ENCODE measurements at regions not wholly inside any gene's neighbourhood (a gene's known extent, or its start where the extent isn't known, plus 50 kb on each side); places are given as distances from the start of the nearest gene placed in this dataset.

DNA sequence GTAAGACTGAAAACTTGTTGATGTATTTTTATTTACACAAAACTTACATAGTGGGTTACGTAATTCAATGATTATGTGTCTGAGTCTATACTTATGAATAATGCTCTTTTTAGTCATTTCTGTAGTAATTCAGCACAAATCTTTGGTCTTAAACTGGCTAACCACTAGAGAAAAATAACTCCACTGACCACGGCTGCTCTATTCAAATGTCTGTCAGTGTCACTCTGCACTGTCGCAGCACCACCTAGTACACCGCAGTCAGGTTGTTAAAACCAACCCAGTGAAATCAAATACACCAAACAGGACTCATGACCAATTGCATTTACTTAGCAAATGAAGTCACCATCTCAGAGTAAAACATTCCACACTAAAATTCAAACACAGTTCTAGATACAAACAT is 93.5 kb upstream of the CCDC28A start:
- TF ChIP-seq, protein P1, sequence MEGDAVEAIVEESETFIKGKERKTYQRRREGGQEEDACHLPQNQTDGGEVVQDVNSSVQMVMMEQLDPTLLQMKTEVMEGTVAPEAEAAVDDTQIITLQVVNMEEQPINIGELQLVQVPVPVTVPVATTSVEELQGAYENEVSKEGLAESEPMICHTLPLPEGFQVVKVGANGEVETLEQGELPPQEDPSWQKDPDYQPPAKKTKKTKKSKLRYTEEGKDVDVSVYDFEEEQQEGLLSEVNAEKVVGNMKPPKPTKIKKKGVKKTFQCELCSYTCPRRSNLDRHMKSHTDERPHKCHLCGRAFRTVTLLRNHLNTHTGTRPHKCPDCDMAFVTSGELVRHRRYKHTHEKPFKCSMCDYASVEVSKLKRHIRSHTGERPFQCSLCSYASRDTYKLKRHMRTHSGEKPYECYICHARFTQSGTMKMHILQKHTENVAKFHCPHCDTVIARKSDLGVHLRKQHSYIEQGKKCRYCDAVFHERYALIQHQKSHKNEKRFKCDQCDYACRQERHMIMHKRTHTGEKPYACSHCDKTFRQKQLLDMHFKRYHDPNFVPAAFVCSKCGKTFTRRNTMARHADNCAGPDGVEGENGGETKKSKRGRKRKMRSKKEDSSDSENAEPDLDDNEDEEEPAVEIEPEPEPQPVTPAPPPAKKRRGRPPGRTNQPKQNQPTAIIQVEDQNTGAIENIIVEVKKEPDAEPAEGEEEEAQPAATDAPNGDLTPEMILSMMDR (IDR thresholded peaks at IDR 0.05; ENCODE audit: control extremely low read depth in 1 of 3, insufficient read depth in 1 of 3, low read depth in 1 of 3, low read length in 3 of 3): no peak
- no peak for TF ChIP-seq POLR2A (IDR thresholded peaks at IDR 0.05; ENCODE audit: control extremely low read depth in 1 of 2, low read depth in 2 of 2, low read length in 2 of 2)
- TF ChIP-seq EP300 (IDR thresholded peaks at IDR 0.05; ENCODE audit: borderline replicate concordance in 1 of 2, low read depth in 2 of 2, low read length in 2 of 2): no peak
- TF ChIP-seq SRF (IDR thresholded peaks at IDR 0.05; ENCODE audit: low read depth, low read length): no peak
- TF ChIP-seq POLR2AphosphoS5 (IDR thresholded peaks at IDR 0.05; ENCODE audit: low read depth, low read length): no peak
- TF ChIP-seq EZH2 (IDR thresholded peaks at IDR 0.05; ENCODE audit: low read depth, low read length, severe bottlenecking): no peak
- TF ChIP-seq, protein P2, sequence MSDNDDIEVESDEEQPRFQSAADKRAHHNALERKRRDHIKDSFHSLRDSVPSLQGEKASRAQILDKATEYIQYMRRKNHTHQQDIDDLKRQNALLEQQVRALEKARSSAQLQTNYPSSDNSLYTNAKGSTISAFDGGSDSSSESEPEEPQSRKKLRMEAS (IDR thresholded peaks at IDR 0.05): no peak
